Panc1 (cell line): ENCODE measurements at regions not wholly inside any gene's neighbourhood (a gene's known extent, or its start where the extent isn't known, plus 50 kb on each side); places are given as distances from the start of the nearest gene placed in this dataset.

Experiments
- ATAC-seq: fragments of 200-7000 bp; cut with Tn5 transposase; 2 replicates; pipeline ENCODE4 v1.9.1; 2020; ENCODE audit warnings: mild to moderate bottlenecking, moderate library complexity
- BruUV-seq: library from RNA; stranded (reverse); fragments of 400-500 nt; replicated peaks from 2 replicates; lab custom pipeline; 2021; lab: Mats Ljungman, UMichigan
- CTCF ChIA-PET: fragments of 300-600 bp; sonication (Branson Sonifier 250); formaldehyde crosslinking; loops from one replicate; lab custom pipeline; 2022; ENCODE audit warnings: antibody characterized with exemption; lab: Charles Lee
- POLR2A ChIA-PET: fragments of 300-600 bp; sonication (Branson Sonifier 250); formaldehyde crosslinking; loops from one replicate; lab custom pipeline; 2022; ENCODE audit warnings: antibody characterized with exemption; lab: Charles Lee
- DNase-seq: peaks from one replicate; pipeline ENCODE4 v3.0.0-alpha.2; 2010; ENCODE audit warnings: low read depth, low spot score
- H3K27ac ChIP-seq: 2 replicates; pipeline ENCODE4 v1.5.1; 2011; ENCODE audit warnings: mild to moderate bottlenecking, low read length, inconsistent platforms
- H3K27me3 ChIP-seq: fragments of 200-500 bp; sonication (Bioruptor generic); 2 replicates; pipeline ENCODE4 v1.6.0; 2014; ENCODE audit warnings: low read length, inconsistent platforms; ENCODE audit not compliant: control insufficient read depth, insufficient read depth
- H3K36me3 ChIP-seq: fragments of 200-500 bp; sonication (Bioruptor generic); 2 replicates; pipeline ENCODE4 v1.5.1; 2014; ENCODE audit warnings: inconsistent platforms, mild to moderate bottlenecking, low read length, moderate library complexity; ENCODE audit not compliant: control insufficient read depth, insufficient read depth
- H3K4me1 ChIP-seq: 2 replicates; pipeline ENCODE4 v1.5.1; 2011; ENCODE audit warnings: inconsistent platforms, mild to moderate bottlenecking, low read length, moderate library complexity; ENCODE audit not compliant: control insufficient read depth, insufficient read depth
- H3K4me3 ChIP-seq, 2 experiments: 2 replicates each; pipeline ENCODE4 v1.5.1; 2011 to 2012; ENCODE audit warnings: low read depth in 2 of 2, low read length in 2 of 2, mild to moderate bottlenecking in 2 of 2, inconsistent platforms in 1 of 2, moderate library complexity in 1 of 2
- H3K9me3 ChIP-seq: fragments of 200-500 bp; sonication (Bioruptor generic); 2 replicates; pipeline ENCODE4 v1.5.1; 2014; ENCODE audit warnings: low read depth, mild to moderate bottlenecking, inconsistent platforms, low read length, moderate library complexity; ENCODE audit not compliant: control insufficient read depth, insufficient read depth
- POLR2AphosphoS5 ChIP-seq: IDR thresholded peaks from 2 replicates; pipeline ENCODE4 v1.6.1; 2012; ENCODE audit warnings: mild to moderate bottlenecking, low read depth, low read length, moderate library complexity
- SIN3A ChIP-seq: IDR thresholded peaks from 2 replicates; pipeline ENCODE4 v1.6.1; 2012; ENCODE audit warnings: low read depth, mild to moderate bottlenecking, low read length, moderate library complexity, borderline replicate concordance; ENCODE audit not compliant: insufficient read depth
- TCF7L2 ChIP-seq: IDR thresholded peaks from 2 replicates; pipeline ENCODE4 v1.6.1; 2011; ENCODE audit warnings: mild to moderate bottlenecking, low read depth, low read length, inconsistent platforms
- in situ Hi-C: cut with HindIII; loops from 2 replicates; pipeline ENCODE4 v1.10.0; 2016; ENCODE audit warnings: low sequenced_read_pairs, low pct_unique_long_range_greater_than_20kb
- intact Hi-C: fragments of 100-400 bp; cut with micrococcal nuclease; formaldehyde crosslinking; loops from one replicate; pipeline ENCODE4 v1.10.0; 2022; ENCODE audit not compliant: unreplicated experiment
- TF ChIP-seq, protein P1 (sequence below): fragments of 450-650 bp; IDR thresholded peaks from 2 replicates; pipeline ENCODE4 v1.5.1; 2017; ENCODE audit warnings: mild to moderate bottlenecking
- TF ChIP-seq, protein P2 (sequence below), 2 experiments: IDR thresholded peaks; 2 replicates each; pipeline ENCODE4 v1.6.1; 2011 to 2012; ENCODE audit warnings: low read depth in 2 of 2, control low read depth in 1 of 2, low read length in 1 of 2, mild to moderate bottlenecking in 1 of 2, moderate library complexity in 1 of 2; ENCODE audit not compliant: insufficient read depth in 1 of 2

DNA sequence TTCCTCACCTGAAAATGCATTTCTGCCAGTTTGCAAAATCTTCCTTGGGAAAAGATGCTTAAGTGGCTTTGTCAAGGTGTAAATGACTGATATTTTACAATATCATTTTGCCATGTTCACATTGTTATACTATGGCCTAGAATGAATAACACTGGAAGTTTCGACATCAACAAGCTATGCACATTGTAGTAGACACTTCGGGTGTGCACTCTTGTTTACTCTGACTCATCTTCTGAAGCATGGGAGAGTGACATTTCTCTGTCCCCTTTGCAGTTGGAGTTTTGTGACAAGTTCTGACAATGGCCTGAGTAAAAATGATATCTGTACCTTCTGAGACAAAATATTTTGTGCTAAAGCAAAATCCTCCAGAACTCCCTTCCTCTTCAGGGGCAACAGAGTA lies 567.0 kb upstream of the RGMA start:
- H3K36me3 ChIP-seq, result no peaks in the 10 kb centered on the region
- H3K4me1 ChIP-seq, result no peaks in the 10 kb centered on the region
- POLR2A ChIA-PET, result no interaction called here
- TF ChIP-seq POLR2AphosphoS5 (no peak), TCF7L2 (no peak), SIN3A (no peak)
- TF ChIP-seq, protein P1, sequence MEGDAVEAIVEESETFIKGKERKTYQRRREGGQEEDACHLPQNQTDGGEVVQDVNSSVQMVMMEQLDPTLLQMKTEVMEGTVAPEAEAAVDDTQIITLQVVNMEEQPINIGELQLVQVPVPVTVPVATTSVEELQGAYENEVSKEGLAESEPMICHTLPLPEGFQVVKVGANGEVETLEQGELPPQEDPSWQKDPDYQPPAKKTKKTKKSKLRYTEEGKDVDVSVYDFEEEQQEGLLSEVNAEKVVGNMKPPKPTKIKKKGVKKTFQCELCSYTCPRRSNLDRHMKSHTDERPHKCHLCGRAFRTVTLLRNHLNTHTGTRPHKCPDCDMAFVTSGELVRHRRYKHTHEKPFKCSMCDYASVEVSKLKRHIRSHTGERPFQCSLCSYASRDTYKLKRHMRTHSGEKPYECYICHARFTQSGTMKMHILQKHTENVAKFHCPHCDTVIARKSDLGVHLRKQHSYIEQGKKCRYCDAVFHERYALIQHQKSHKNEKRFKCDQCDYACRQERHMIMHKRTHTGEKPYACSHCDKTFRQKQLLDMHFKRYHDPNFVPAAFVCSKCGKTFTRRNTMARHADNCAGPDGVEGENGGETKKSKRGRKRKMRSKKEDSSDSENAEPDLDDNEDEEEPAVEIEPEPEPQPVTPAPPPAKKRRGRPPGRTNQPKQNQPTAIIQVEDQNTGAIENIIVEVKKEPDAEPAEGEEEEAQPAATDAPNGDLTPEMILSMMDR, result no peak
- TF ChIP-seq, protein P2, sequence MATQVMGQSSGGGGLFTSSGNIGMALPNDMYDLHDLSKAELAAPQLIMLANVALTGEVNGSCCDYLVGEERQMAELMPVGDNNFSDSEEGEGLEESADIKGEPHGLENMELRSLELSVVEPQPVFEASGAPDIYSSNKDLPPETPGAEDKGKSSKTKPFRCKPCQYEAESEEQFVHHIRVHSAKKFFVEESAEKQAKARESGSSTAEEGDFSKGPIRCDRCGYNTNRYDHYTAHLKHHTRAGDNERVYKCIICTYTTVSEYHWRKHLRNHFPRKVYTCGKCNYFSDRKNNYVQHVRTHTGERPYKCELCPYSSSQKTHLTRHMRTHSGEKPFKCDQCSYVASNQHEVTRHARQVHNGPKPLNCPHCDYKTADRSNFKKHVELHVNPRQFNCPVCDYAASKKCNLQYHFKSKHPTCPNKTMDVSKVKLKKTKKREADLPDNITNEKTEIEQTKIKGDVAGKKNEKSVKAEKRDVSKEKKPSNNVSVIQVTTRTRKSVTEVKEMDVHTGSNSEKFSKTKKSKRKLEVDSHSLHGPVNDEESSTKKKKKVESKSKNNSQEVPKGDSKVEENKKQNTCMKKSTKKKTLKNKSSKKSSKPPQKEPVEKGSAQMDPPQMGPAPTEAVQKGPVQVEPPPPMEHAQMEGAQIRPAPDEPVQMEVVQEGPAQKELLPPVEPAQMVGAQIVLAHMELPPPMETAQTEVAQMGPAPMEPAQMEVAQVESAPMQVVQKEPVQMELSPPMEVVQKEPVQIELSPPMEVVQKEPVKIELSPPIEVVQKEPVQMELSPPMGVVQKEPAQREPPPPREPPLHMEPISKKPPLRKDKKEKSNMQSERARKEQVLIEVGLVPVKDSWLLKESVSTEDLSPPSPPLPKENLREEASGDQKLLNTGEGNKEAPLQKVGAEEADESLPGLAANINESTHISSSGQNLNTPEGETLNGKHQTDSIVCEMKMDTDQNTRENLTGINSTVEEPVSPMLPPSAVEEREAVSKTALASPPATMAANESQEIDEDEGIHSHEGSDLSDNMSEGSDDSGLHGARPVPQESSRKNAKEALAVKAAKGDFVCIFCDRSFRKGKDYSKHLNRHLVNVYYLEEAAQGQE (IDR thresholded peaks at IDR 0.05; ENCODE audit: insufficient read depth in 1 of 2, low read depth in 2 of 2, low read length in 1 of 2), result no peak
- intact Hi-C loops (no loop called here), in situ Hi-C loops (no loop called here)
- H3K9me3 ChIP-seq, result no peaks in the 10 kb centered on the region
- CTCF ChIA-PET, result no interaction called here
- DNase-seq (no peak), ATAC-seq (no peak)
- BruUV-seq, result no TSS peak
- no peaks in the 10 kb centered on the region for H3K27me3 ChIP-seq
- no peak overlapping the region for H3K4me3 ChIP-seq
- no peak overlapping the region for H3K27ac ChIP-seq

DNA sequence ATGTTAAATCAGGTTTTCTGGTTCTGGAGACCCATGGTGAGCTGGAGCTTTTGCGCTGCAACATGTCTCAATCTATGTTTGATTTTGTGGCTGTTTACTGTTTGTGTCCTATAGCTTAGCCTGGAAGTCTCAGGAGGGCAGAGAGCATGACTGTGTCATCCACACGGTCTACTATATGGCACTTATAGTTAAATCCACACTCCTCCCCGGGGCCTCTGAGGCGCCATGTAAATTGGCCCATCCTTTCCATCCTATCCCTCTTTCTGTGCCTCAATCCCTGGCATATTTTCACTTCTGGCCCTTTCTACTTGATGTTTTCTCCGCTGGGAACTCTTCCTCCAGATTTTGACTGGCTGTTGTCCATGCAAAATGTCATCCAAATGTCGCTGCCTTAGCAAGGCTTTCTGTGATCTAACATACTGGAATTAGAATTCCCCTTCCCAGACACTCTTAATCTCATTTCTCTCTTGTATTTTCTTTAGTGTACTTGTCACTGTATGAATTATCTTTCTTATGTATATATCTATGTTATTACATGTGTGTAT lies 560.8 kb upstream of the RGMA start:
- Histone ChIP-seq H3K9me3 (no peaks in the 10 kb centered on the region), H3K27me3 (no peaks in the 10 kb centered on the region), H3K27ac (no peak overlapping the region), H3K4me3 (no peak overlapping the region), H3K36me3 (no peaks in the 10 kb centered on the region), H3K4me1 (no peaks in the 10 kb centered on the region)
- intact Hi-C loops, result no loop called here
- DNase-seq, result no peak
- ATAC-seq, result no peak
- BruUV-seq, result no TSS peak
- CTCF ChIA-PET, result no interaction called here
- POLR2A ChIA-PET, result no interaction called here
- in situ Hi-C loops, result no loop called here
- TF ChIP-seq POLR2AphosphoS5 (no peak), TCF7L2 (no peak), SIN3A (no peak)
- TF ChIP-seq, protein P1, result no peak
- TF ChIP-seq, protein P2 (IDR thresholded peaks at IDR 0.05; ENCODE audit: insufficient read depth in 1 of 2, low read depth in 2 of 2, low read length in 1 of 2), result no peak
